WTC11 (cell line): ENCODE measurements at regions not wholly inside any gene's neighbourhood (a gene's known extent, or its start where the extent isn't known, plus 50 kb on each side); places are given as distances from the start of the nearest gene placed in this dataset.

ENCODE experiments used
- CTCF ChIP-seq: fragments of 200-600 bp; IDR thresholded peaks from 2 replicates; pipeline ENCODE4 v1.8.0; 2022; ENCODE audit warnings: antibody characterized with exemption
- ETV6 ChIP-seq: sonication (generic); formaldehyde crosslinking; IDR thresholded peaks from 2 replicates; pipeline ENCODE4 v1.8.1; 2022; ENCODE audit warnings: mild to moderate bottlenecking, missing genetic modification reagents
- HMGA2 ChIP-seq: fragments of 250-450 bp; sonication (Bioruptor Pico); IDR thresholded peaks from 2 replicates; pipeline ENCODE4 v1.4.0; 2021; ENCODE audit warnings: mild to moderate bottlenecking, moderate library complexity
- IRF2 ChIP-seq: sonication (generic); formaldehyde crosslinking; IDR thresholded peaks from 2 replicates; pipeline ENCODE4 v1.8.0; 2022; ENCODE audit warnings: low read depth, missing genetic modification reagents, borderline replicate concordance
- KAT7 ChIP-seq: sonication (generic); formaldehyde crosslinking; IDR thresholded peaks from 2 replicates; pipeline ENCODE4 v1.8.1; 2023; ENCODE audit warnings: missing genetic modification reagents, mild to moderate bottlenecking, borderline replicate concordance
- NFE2L1 ChIP-seq: sonication (generic); formaldehyde crosslinking; IDR thresholded peaks from 2 replicates; pipeline ENCODE4 v1.8.1; 2023; ENCODE audit warnings: missing genetic modification reagents
- RORB ChIP-seq: fragments of 250-450 bp; sonication (Bioruptor Pico); IDR thresholded peaks from 2 replicates; pipeline ENCODE4 v1.9.0; 2021; ENCODE audit warnings: mild to moderate bottlenecking
- TCF7 ChIP-seq: sonication (generic); formaldehyde crosslinking; IDR thresholded peaks from 2 replicates; pipeline ENCODE4 v1.8.0; 2022; ENCODE audit warnings: mild to moderate bottlenecking, low read depth, missing genetic modification reagents, moderate library complexity
- USF1 ChIP-seq: sonication (generic); formaldehyde crosslinking; IDR thresholded peaks from 2 replicates; pipeline ENCODE4 v1.8.0; 2022; ENCODE audit warnings: mild to moderate bottlenecking, missing genetic modification reagents
- ZNF219 ChIP-seq: sonication (generic); formaldehyde crosslinking; IDR thresholded peaks from 2 replicates; pipeline ENCODE4 v1.8.0; 2023; ENCODE audit warnings: missing genetic modification reagents, mild to moderate bottlenecking, borderline replicate concordance
- ZNF396 ChIP-seq: fragments of 250-450 bp; sonication (Bioruptor Pico); IDR thresholded peaks from 2 replicates; pipeline ENCODE4 v1.8.0; 2021; ENCODE audit warnings: mild to moderate bottlenecking, moderate library complexity, borderline replicate concordance
- ZNF416 ChIP-seq: fragments of 250-450 bp; sonication (Bioruptor Pico); IDR thresholded peaks from 2 replicates; pipeline ENCODE4 v1.9.0; 2021; ENCODE audit warnings: mild to moderate bottlenecking, inconsistent platforms
- ZNF512 ChIP-seq: sonication (generic); formaldehyde crosslinking; IDR thresholded peaks from 2 replicates; pipeline ENCODE4 v1.8.1; 2022; ENCODE audit warnings: missing genetic modification reagents, borderline replicate concordance
- TF ChIP-seq, protein P1 (sequence below): sonication (generic); formaldehyde crosslinking; IDR thresholded peaks from 2 replicates; pipeline ENCODE4 v1.8.1; 2023; ENCODE audit warnings: mild to moderate bottlenecking, missing genetic modification reagents
- TF ChIP-seq, protein P2 (sequence below): fragments of 250-450 bp; sonication (Bioruptor Pico); IDR thresholded peaks from 2 replicates; pipeline ENCODE4 v1.9.0; 2021; ENCODE audit warnings: mild to moderate bottlenecking
- TF ChIP-seq, protein P3 (sequence below): sonication (generic); formaldehyde crosslinking; IDR thresholded peaks from 2 replicates; pipeline ENCODE4 v1.8.1; 2022; ENCODE audit warnings: low read depth, mild to moderate bottlenecking, moderate library complexity, missing genetic modification reagents, borderline replicate concordance

DNA sequence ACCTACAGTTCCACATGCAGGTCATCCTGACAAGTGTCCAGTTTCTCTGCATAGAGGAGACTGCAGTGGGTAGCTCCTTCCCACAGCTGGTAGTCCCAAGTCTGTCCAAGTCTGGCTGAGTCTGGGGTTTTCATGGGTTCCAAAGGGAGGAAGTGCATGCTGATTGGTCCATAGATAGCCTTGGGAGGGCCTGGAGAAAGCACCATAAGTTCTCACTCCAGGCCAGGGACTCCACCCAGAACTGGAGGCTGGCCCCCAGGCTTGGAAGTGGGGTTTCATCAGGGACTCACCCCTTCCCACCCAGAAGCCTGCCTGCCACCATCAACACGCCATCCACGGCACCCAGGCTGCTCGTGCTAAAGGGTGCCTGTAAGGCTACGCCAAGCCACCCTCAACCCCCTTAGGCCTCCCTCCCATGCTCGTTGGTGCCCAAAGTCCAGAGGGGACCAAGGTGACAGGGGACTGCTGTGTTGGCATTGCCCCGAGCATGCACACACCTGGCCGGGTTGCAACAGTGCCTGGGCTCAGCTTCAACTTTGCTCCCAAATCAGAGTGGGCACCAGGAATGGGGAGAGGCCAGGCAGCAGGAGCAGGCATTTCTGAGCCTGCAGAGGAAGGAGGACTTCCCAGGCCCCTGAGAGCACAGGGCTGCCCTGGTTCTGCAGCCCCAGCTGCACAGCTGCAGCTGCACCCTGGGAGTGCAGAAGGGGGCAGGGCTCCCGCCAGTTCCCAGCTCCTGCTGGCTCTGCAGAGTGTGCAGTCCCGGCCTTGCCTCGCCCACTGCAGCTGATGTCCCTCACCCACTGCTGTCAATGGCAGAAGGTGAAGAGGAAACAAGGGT lies 116.5 kb upstream of the MAP2 start (continued):
- TF ChIP-seq, protein P1, sequence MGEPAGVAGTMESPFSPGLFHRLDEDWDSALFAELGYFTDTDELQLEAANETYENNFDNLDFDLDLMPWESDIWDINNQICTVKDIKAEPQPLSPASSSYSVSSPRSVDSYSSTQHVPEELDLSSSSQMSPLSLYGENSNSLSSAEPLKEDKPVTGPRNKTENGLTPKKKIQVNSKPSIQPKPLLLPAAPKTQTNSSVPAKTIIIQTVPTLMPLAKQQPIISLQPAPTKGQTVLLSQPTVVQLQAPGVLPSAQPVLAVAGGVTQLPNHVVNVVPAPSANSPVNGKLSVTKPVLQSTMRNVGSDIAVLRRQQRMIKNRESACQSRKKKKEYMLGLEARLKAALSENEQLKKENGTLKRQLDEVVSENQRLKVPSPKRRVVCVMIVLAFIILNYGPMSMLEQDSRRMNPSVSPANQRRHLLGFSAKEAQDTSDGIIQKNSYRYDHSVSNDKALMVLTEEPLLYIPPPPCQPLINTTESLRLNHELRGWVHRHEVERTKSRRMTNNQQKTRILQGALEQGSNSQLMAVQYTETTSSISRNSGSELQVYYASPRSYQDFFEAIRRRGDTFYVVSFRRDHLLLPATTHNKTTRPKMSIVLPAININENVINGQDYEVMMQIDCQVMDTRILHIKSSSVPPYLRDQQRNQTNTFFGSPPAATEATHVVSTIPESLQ, result no peak
- TF ChIP-seq ZNF416 (CRISPR knock-in tag) (peak; percentile 97), TCF7 (no peak), NFE2L1 (CRISPR knock-in tag) (no peak; the same call in 1 of the 2 replicates), ZNF219 (CRISPR knock-in tag) (no peak), CTCF (no peak), IRF2 (CRISPR knock-in tag) (no peak), ZNF396 (CRISPR knock-in tag) (no peak), ZNF512 (CRISPR knock-in tag) (no peak), HMGA2 (no peak), ETV6 (no peak; the same call in 1 of the 2 replicates), KAT7 (CRISPR knock-in tag) (0 out of 2 replicates have a peak, but pooled peaks have one; percentile 79), RORB (CRISPR knock-in tag) (no peak), USF1 (no peak; the same call in 1 of the 2 replicates)
- TF ChIP-seq, protein P2, sequence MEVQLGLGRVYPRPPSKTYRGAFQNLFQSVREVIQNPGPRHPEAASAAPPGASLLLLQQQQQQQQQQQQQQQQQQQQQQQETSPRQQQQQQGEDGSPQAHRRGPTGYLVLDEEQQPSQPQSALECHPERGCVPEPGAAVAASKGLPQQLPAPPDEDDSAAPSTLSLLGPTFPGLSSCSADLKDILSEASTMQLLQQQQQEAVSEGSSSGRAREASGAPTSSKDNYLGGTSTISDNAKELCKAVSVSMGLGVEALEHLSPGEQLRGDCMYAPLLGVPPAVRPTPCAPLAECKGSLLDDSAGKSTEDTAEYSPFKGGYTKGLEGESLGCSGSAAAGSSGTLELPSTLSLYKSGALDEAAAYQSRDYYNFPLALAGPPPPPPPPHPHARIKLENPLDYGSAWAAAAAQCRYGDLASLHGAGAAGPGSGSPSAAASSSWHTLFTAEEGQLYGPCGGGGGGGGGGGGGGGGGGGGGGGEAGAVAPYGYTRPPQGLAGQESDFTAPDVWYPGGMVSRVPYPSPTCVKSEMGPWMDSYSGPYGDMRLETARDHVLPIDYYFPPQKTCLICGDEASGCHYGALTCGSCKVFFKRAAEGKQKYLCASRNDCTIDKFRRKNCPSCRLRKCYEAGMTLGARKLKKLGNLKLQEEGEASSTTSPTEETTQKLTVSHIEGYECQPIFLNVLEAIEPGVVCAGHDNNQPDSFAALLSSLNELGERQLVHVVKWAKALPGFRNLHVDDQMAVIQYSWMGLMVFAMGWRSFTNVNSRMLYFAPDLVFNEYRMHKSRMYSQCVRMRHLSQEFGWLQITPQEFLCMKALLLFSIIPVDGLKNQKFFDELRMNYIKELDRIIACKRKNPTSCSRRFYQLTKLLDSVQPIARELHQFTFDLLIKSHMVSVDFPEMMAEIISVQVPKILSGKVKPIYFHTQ, result peak; percentile 74
- TF ChIP-seq, protein P3, sequence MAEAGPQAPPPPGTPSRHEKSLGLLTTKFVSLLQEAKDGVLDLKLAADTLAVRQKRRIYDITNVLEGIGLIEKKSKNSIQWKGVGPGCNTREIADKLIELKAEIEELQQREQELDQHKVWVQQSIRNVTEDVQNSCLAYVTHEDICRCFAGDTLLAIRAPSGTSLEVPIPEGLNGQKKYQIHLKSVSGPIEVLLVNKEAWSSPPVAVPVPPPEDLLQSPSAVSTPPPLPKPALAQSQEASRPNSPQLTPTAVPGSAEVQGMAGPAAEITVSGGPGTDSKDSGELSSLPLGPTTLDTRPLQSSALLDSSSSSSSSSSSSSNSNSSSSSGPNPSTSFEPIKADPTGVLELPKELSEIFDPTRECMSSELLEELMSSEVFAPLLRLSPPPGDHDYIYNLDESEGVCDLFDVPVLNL (CRISPR knock-in tag), result no peak
